ENCODE measurements at regions not wholly inside any gene's neighbourhood (a gene's known extent, or its start where the extent isn't known, plus 50 kb on each side); places are given as distances from the start of the nearest gene placed in this dataset.

DNA sequence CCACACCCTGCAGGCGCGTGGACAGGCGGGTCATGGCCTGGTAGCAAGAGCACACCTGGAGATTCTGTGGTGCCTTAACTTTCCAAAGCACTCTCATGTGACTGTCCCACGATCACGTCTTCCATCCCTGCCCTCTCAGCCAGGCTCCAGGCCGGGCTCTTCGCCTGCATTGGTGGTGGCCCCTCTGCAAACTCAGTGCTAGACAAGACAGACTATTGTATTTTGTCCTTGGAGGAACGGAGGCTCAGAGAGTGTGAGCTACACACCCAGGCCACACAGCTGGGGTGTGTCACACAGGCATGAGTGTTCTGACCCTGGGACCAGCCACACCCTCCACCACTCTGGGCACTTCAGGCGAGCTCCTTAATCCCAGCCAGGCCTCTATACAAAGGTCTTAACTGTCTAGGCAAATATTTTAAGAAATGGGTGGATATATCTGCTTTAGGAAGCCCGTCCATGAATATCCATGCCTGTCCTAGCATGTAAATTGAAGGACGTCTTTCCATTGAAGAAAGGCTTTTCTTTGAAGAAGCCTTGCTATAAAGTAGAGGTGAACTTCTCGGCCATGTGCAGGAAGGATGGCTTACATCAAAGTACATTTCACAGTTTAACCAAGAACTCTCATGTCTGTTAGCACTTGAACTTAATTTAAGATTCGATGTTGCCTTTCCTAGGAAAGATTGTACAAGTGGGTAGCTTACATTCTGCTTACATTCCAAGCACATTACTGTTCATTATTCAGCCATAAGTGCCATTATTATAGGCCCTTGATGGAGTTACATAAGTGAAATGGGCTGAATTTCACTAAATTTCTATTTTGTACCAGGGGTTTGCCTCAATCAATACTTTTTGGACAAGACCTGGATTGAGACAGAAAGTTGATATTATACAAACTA lies 263.9 kb downstream of the DLL1 start:
- no peak for DNase-seq

DNA sequence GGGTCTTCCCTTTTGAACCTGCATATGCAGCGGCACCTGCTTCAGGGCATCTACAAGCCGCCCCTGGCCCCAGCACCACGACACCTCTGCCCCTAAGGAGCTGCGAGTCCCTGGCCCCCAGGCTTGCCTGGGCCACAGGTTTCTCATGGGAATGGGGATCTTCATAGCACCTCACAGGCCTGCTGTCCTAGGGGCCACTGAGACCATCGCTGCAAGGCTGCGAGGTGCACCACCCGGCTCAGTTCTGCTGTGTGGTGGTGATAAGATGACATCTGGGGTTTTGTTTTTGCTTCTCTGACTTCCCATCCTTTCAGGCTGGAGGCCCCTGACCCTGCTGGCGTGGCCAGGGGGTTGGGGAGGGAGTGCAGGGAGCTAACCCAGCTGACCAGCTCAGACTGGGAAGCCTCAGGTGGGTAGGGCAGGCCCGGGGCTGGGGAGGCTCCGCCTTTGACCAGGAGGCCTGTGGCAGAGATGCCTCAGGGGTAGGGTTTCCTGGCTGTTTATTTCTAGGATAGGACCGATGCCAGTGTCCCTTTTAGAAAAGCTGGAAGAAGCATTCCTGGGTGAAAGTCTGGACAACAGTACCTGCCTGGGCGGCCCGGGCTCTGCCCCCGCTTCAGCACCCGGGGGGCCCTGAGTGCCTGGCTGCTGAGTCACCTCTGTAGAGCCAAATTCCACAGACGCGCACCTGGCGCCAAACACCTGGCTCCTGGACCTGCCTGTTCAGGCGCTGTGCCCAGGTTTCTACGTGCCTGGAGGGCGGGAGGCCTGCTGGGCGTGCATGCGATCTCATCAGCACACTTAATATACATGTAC lies 264.7 kb downstream of the DLL1 start:
- DNase-seq: no peak

DNA sequence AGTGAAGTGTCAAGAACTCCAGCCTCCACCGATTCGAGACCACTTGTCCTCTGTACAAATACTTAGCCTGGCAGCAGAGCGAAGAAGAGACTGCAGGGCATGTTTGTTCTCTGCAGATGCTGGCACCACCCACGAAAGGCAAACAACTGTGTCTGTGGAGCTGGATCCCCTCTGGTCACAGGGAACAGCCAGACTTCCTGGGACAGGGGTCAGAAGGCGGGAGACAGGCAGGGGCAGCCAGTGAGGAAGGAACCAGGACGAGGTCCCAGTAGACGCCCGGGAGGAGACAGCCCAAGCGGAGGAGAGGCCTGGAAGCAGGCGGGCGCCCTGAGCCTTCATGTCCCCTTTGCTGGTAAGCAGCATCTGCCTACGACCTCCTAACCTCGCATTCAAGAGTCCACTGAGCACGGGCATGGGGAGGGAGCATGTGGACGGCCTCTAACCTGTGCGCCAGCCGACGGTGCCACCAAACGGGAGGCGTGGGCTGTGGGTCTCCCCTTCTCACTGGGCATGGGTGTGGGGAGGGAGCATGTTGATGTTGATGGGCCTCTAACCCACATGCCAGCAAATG lies 265.5 kb downstream of the DLL1 start:
- DNase-seq: no peak

DNA sequence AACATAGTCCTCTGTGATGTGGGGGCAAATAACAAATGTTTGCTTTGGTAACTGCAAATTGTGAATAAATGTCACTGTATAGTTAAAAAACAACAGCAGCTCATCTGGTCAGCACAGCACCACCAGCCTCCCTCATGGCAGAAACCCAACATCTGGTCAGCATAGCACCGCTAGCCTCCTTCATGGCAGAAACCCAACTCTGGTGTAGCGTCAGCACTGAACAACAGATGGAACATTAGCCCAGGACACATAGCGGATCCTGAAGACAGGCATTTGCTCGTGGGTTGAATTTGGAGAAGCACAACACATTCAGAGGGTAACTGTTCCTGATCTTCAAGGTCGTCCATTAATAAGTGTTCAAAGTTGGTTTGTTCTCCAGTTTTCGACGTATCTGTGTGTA lies 265.9 kb downstream of the DLL1 start:
- DNase-seq: no peak

DNA sequence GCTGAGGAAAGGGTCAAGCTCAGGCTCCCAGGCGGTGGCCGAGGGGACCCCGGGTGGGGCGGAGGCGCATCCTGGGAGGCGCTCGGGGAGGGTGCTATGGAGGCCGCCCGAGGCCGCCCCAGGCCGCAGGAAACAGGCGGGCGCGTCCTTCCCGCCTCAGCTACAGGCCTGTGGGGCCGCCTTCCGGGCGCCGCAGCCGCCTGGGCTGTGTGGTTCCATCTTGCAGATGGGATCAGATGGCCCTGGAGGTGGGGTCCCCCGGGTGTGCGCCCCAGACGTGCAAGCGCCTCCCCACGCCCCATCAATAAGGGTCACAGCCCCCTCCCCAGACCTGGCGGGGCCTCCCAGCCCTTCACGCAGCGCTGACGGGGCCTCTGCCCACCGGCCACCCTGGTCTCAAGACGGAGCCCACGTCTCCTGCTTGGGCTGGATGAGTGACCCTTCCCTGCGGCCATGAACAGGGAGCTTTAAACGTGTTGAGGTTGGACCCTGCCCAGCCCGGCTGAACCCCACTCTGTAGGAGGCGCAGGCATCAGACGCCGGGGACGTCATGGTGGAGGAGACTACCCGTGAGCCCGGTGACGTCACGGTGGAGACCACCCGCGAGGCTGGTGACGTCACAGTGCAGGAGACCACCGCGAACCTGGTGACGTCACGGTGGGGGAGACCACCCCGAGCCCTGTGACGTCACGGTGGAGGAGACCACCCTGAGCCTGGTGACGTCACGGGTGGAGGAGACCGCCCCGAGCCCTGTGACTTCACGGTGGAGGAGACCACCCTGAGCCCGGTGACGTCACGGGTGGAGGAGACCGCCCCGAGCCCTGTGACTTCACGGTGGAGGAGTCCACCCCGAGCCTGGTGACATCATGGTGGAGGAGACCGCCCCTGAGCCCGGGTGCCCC lies 267.0 kb downstream of the DLL1 start:
- DNase-seq: no peak

DNA sequence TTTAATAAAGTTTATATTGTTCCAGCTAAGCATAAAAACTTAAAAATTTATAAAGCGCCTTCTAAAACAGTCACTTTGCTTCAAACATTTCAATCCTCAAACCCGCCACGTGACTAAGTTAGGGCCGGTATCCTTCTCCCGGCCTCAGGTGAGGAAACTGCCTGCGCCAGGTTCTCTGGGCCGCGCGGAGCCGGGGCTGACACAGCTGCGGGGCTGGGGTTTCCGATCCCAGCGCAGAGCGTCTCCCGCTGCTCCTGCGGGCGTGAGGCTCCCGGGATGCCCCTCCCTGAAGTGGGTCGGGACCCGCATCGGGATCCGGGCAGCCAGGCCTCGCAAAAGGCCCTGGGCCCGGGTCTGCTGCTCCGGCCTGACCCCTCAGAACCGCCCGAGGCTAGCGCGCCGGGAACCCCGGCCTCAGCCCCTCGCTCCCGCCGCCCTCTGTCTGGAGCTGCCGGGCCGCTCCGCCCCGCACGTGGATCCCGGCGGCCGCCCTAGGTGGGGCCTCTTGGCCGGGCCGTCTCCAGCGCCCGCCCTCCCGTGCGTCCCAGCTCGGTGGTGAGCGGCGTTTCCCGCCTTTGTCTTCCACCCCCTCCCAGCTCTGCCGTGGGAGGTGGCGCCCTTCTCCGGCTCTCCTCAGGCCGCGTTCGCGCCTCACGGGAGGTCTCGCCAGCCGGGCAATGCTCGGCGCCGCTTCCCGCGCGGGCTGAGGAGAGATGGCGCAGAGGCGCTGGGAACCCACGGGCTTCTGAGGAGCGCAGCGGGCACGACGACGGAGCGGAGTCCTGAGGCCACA lies 267.9 kb downstream of the DLL1 start:
- DNase-seq: no peak

DNA sequence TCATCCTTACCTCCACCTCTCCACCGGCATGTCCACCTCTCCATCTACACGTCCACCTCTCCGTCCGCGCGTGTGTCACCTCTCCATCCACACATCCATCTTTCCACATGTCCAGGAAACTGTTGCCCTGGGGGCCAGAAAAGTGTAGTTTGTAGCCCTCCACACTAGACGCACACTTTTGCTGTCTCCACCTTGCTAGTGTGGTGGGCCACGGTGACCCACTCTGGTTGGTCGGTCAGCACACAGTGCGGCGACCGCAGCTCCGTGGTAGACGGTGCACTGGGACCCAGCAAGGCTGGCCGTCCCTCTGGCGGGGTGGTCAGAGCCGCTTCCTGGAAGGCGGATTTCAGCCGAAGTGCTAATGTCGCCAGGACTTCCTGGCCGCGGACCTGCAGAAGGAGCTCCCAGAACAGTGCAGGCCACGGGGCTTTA lies 268.6 kb downstream of the DLL1 start:
- DNase-seq: no peak

DNA sequence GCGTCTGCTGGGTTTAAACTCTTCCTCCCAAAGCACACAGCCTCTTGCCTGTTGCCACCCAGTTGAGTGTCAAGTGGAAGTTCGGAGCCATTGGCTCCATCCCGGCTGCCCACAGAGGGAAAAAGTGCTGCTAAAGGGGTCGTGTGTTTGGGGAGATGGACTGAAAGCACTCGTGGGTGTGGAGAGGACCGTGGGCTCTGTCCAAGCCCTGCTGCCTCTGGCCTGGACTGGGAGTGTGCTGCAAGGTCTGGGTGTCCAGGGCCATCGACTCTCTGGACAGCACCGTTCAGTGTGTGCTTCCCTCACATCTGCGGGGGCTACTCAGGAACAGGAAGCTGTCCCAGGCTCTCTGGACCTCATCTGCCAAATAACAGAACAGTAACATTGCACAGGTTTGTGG lies 269.3 kb downstream of the DLL1 start:
- no peak for DNase-seq

DNA sequence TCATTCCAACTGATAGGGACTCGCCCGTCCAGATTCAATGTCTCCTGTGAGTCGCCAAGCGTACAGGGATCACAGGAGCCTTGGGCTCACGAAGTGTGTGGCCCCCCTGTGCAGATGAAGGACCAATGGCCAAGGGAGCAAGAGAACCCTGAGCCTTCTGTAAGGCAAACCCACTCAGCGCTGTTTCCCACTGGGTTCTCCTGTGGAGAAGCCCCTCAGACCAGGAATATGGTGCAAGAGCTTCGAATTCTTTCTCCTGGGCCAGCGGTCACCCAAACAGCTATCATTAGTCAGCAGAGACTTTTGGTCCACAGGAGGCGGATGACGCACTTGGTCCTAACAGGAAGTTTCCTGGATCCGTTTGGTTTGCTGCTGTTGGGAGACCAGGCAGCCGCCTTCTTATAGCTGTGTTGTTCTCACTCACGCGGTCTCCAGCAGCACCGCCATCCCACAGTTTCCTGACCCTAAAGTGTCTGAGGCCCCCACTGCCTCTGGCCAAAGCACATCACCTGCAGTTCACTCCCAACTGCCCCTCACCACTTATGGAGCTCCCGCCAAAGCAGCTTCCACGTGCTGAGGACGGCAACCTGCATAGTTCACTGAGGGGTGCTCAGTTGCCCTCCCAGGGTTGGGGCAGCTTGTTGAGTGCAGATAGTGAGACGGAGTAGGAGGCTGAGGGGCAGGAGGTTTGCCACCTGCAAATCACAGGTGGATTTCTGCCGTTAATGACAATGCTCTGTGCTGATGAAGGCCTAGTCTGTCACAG lies 268.6 kb downstream of the ERMARD start:
- DNase-seq: no peak

DNA sequence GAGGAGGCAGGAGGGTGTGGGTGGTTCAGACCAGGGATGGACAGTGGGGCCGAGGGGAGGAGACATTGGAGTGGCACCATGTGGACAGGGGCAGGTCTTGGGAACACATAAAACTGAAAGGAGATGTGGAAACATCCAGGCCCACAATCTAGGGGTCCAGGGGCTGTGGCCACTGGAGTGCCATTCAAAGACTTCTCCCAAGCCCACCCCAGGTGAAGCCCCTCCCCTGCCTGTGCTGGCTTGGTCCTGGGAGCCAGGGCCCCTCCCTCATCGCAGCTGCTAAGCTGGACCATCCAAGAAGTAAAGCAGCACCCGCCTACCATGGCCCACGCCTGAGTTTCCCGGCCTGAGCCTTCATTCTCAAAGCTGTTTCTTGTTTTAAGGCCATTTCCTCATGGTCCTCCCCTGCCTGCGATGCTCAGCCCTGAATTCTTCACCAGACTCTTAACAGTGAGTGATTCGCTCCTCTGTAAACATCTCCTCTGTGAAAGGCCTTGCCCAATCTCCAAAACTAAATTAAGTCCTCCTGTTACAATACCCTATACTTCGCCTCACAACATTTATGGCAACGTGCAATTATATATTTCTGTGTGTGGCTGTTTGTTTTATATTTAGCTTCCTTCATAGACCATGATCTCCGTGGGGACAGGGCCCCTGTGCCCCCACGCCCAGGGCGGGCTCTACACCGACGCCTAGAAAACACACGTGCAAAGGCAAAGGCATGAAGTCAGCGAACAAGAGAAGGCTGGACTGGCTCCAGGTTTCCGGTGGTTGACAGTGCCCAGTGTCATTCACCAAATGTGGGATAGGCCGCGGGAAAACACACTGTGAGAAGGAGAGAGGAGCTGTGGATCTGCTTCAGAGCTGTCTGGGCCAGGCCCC lies 267.8 kb downstream of the ERMARD start:
- no peak for DNase-seq

DNA sequence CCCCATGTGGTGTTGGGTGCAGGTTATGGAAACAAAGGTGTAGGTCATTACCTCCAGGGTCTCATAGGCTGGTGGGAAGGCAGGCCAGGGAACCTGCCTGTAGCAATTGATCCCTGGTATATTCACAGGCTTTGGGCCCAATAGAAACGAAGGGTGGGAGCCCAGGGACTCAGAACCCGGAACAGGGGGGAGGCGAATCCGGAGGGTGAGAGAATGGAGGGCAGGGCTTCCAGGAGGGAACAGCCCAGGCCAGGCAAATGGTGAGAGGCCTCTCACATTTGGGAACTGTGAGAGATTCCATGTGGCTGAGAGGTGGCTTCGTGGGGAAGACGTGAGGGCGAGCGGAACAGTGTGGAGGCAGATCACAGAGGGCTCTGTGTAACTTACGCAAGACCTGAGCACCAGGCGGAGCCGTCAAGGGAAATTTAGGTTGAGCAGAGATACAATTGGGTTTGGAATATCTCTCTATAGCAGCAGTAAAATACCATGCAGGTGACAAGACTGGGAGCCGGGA lies 267.1 kb downstream of the ERMARD start:
- no peak for DNase-seq

DNA sequence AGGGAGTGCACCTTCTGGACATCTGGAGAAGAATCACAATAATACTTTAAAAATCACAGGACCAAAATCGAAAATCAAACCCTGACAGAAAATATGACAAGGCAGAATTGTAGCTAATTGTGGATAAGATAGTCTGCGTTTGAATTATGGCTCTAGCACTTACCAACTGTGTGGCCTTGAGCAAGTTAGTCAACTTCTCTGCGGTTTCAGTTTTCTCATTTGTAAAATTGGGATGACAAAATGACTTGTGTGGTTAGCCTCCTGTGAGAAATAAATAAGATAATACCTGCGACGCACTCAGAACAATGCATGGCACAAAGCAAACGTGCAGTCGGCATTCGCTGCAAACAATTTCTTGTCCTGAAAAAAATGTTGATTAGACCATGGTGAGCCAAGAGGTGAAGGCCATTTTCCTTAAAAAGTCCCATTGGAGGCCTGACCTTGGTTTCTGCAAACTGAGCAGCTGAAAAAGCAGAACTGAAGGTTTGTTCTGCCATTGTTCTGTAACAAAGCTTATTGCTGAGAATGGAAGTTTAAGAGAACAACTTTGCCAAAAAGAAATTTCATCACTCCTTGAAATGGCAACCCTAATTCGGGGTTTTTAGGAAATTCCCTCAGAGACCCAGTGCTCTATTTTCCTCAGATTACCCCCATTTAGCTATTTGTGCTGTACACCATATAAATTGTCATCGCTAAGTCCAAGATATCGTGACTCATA lies 266.3 kb downstream of the ERMARD start:
- DNase-seq: no peak

DNA sequence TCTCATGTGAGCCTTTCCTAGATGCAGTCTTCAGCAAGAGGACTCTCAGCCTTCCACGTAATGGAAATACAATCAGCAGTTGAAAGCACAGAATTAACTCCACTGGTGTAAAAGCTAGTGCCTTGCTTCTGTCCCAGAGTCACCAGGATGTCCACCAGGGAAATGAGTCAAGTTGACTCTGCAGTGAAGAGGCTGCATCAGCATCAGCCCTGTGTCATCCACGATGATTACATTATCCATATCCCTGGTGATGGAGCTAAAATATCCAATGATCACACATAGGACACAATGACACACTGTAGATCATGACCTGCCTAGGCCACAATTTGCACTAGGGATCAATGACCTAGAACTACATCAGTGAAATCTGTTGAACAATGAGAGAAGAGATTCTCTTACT lies 262.4 kb downstream of the ERMARD start:
- DNase-seq: no peak

DNA sequence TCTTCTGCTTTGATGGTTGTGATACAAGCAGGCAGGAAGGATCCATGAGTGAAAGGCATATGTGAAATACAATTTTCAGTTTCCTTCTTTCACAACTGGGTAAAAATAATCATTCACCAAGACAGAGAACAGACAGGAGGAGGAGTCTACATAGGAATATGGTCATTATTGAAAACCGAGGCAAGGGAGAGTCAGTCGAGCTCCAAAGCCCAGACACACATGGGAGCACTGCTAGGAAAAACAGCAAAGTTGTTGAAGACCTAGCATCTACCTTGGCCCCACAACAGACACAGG lies 260.6 kb downstream of the ERMARD start:
- no peak for DNase-seq

DNA sequence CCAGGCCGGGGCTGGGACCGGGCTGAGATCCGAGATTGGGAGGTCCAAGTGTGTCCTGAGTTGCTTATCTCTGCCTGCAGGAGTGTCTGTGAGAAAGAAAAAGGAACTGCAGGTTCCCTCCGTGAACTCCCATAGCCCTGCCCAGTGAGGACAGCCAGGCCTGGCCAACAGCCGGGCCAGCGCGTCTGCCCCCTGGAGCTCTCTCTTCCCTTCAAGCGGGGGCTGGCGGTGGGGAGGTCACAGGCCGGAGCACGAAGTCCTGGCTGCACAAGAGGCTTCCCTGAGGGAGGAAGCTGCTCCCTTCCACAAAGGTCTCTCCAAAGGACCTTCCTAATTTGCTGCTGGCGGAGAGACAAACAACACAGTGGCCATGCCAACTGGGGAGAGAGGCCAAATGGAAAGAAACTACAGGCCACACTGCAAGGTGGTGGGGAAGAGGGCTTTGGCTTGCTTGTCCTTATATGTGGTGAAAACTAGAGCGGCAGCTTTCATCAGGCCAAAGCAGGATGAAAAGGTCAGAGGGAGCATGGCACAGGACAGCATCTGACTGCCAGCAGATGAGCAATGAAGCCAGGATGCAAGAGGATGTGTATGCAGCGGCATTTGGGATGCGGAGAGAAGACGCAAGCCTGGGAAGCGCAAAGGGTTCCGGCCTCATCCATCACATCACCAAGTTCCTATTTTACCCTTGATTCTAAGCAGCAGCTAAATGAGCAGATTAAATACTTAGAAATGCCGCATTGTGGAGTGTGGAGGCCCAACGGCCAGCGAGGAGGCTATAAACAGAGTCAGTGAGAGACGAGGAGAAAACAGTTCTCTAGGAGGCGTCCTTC lies 260.0 kb downstream of the ERMARD start:
- no peak for DNase-seq

DNA sequence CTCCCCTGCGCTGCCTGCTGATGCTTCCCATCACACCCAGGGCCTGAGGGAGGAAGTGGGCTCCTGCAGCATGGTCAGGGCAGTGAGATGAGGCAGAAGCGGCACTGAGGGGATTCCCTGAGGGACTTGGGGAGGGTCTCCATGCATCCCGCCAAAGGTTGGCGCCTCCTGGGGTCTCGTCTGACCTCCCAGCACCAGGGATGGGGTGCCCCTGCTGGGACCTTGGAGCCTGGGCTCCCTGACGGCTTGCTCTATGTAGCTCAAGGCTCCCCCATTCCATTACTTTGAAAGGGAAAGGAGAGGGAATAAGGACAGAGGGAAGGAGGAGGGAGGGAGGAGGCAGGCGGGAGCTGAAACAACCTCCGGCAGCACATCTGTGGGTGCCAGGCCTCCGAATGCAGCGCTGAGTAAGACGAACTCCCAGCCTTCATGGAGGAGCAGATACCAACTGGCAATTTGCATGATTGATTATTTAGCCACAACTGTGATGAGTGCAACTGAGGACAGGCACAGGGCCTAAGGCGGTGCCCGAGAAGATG lies 259.3 kb downstream of the ERMARD start:
- no peak for DNase-seq

DNA sequence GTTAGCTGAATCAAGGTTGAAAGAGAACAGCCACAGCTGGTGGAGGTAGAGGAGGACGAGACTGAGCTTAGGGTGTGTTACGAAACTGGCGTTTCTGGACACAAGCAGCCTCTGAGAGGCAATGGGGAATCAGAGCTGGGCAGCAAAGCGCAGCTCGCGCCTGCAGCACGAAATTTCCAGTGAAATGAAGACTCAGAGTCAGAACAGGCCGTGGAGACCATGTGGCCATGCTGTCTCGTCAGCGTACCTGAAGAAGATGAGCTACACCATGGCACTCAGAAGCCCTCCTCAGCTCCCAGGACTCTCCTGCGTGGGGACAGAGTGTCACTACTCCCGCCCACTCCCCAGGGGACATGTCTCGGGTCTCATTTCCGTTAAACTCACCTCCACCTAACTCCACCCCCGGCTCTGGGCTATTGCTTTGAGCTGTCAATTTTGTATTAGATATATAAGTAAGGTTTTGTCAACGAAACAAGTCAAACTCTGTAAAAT lies 256.9 kb downstream of the ERMARD start:
- DNase-seq: no peak
